Kidney tubule cell (primary cell): ENCODE measurements at regions not wholly inside any gene's neighbourhood (a gene's known extent, or its start where the extent isn't known, plus 50 kb on each side); places are given as distances from the start of the nearest gene placed in this dataset.

Experiments
- DNase-seq: peaks from one replicate; pipeline ENCODE4 v3.0.0-alpha.2; 2018; ENCODE audit warnings: low spot score

GRCh38 chr13:26965952-26966700 lies 205.5 kb downstream of the USP12 start:
- no peak for DNase-seq

- peak; percentile 67 for DNase-seq
Measured at GRCh38 chr13:26964278-26965250, 204.0 kb upstream of the GPR12 start.

GRCh38 chr13:26962671-26963070 lies 202.1 kb upstream of the GPR12 start:
- DNase-seq = no peak

- peak; percentile 42 for DNase-seq
Measured at GRCh38 chr13:26961890-26962615, 201.5 kb upstream of the GPR12 start.

GRCh38 chr13:26957182-26957581 lies 196.6 kb upstream of the GPR12 start:
- DNase-seq = no peak

GRCh38 chr13:26956522-26957142 lies 196.0 kb upstream of the GPR12 start:
- no peak for DNase-seq

GRCh38 chr13:26954976-26955375 lies 194.4 kb upstream of the GPR12 start:
- DNase-seq = no peak

GRCh38 chr13:26953291-26953690 lies 192.7 kb upstream of the GPR12 start:
- DNase-seq = no peak

GRCh38 chr13:26952551-26953143 lies 192.1 kb upstream of the GPR12 start:
- DNase-seq = no peak

- DNase-seq = no peak
Measured at GRCh38 chr13:26951581-26952177, 191.1 kb upstream of the GPR12 start.

GRCh38 chr13:26950968-26951367 lies 190.4 kb upstream of the GPR12 start:
- DNase-seq = no peak

GRCh38 chr13:26950546-26950945 lies 190.0 kb upstream of the GPR12 start:
- DNase-seq = no peak

- DNase-seq = no peak
Measured at GRCh38 chr13:26949701-26950502, 189.3 kb upstream of the GPR12 start.

GRCh38 chr13:26948353-26948752 lies 187.8 kb upstream of the GPR12 start:
- no peak for DNase-seq

GRCh38 chr13:26946684-26947343 lies 186.2 kb upstream of the GPR12 start:
- peak; percentile 69 for DNase-seq

- DNase-seq = no peak
Measured at GRCh38 chr13:26943748-26944147, 183.2 kb upstream of the GPR12 start.

GRCh38 chr13:26942184-26942583 lies 181.6 kb upstream of the GPR12 start:
- DNase-seq = no peak

GRCh38 chr13:26941345-26942174 lies 181.0 kb upstream of the GPR12 start:
- DNase-seq = peak; percentile 76

GRCh38 chr13:26934096-26934495 lies 173.5 kb upstream of the GPR12 start:
- DNase-seq = no peak
